IMR-90 (cell line): ENCODE measurements at regions not wholly inside any gene's neighbourhood (a gene's known extent, or its start where the extent isn't known, plus 50 kb on each side); places are given as distances from the start of the nearest gene placed in this dataset.

Experiments used
- ATAC-seq: fragments of 200-7000 bp; cut with Tn5 transposase; 2 replicates; pipeline ENCODE4 v1.9.1; 2020; ENCODE audit warnings: low read depth, mild to moderate bottlenecking, moderate library complexity
- BruUV-seq: library from RNA; stranded (reverse); fragments of 400-500 nt; replicated peaks from 2 replicates; lab custom pipeline; 2021; lab: Mats Ljungman, UMichigan
- CTCF ChIA-PET: fragments of 300-600 bp; formaldehyde crosslinking; extraction: SDS; loops from one replicate; lab custom pipeline; 2021; ENCODE audit warnings: antibody characterized with exemption; lab: Yijun Ruan, JAX
- POLR2A ChIA-PET: fragments of 300-600 bp; sonication (Branson Sonifier 250); formaldehyde crosslinking; loops from one replicate; lab custom pipeline; 2022; ENCODE audit warnings: antibody characterized with exemption; ENCODE audit not compliant: unreplicated experiment; lab: Charles Lee
- DNase-seq: peaks from one replicate; pipeline ENCODE4 v3.0.0; 2013
- H2AFZ ChIP-seq: replicated peaks from 2 replicates; pipeline ENCODE3; 2013; ENCODE audit warnings: low read length, mild to moderate bottlenecking; ENCODE audit not compliant: poor library complexity
- H2AK5ac ChIP-seq: 2 replicates; pipeline ENCODE4 v1.6.1; 2013; ENCODE audit warnings: low read depth, low read length, inconsistent platforms
- H2AK9ac ChIP-seq: replicated peaks from 2 replicates; pipeline ENCODE3; 2013; ENCODE audit warnings: mild to moderate bottlenecking, low read depth, low read length, moderate library complexity; ENCODE audit not compliant: poor library complexity
- H2BK120ac ChIP-seq: 2 replicates; pipeline ENCODE4 v1.6.1; 2013; ENCODE audit warnings: low read depth, low read length, inconsistent platforms
- H2BK15ac ChIP-seq: 3 replicates; pipeline ENCODE4 v1.6.1; 2013; ENCODE audit warnings: low read depth, low read length, inconsistent platforms
- H2BK20ac ChIP-seq: 2 replicates; pipeline ENCODE4 v1.6.1; 2013; ENCODE audit warnings: low read depth, mild to moderate bottlenecking, inconsistent platforms, low read length, moderate library complexity
- H2BK5ac ChIP-seq: 2 replicates; pipeline ENCODE4 v1.6.1; 2013; ENCODE audit warnings: mild to moderate bottlenecking, low read depth, low read length, inconsistent platforms; ENCODE audit not compliant: poor library complexity, severe bottlenecking
- H3K14ac ChIP-seq: replicated peaks from 2 replicates; pipeline ENCODE4 v1.6.1; 2013; ENCODE audit warnings: low read depth, low read length, inconsistent platforms
- H3K18ac ChIP-seq: 2 replicates; pipeline ENCODE4 v1.6.1; 2013; ENCODE audit warnings: low read depth, low read length, control low read depth
- H3K23ac ChIP-seq: 2 replicates; pipeline ENCODE4 v1.6.1; 2013; ENCODE audit warnings: low read depth, low read length, inconsistent platforms
- H3K27ac ChIP-seq: 2 replicates; pipeline ENCODE4 v1.5.1; 2013; ENCODE audit warnings: mild to moderate bottlenecking, control low read depth, low read length; ENCODE audit not compliant: insufficient read depth
- H3K27me3 ChIP-seq: 2 replicates; pipeline ENCODE4 v1.6.1; 2013; ENCODE audit warnings: low read length; ENCODE audit not compliant: control insufficient read depth, insufficient read depth
- H3K36me3 ChIP-seq: 2 replicates; pipeline ENCODE4 v1.6.1; 2013; ENCODE audit warnings: low read length, mixed read lengths; ENCODE audit not compliant: control insufficient read depth, insufficient read depth
- H3K4ac ChIP-seq: 2 replicates; pipeline ENCODE4 v1.6.1; 2013; ENCODE audit warnings: low read depth, low read length, inconsistent platforms
- H3K4me1 ChIP-seq: 2 replicates; pipeline ENCODE4 v1.6.1; 2013; ENCODE audit warnings: low read length, mixed read lengths; ENCODE audit not compliant: control insufficient read depth, insufficient read depth
- H3K4me2 ChIP-seq: 2 replicates; pipeline ENCODE4 v1.6.1; 2013; ENCODE audit warnings: low read depth, mild to moderate bottlenecking, control low read depth, low read length, moderate library complexity
- H3K4me3 ChIP-seq: 2 replicates; pipeline ENCODE4 v1.5.1; 2013; ENCODE audit warnings: low read depth, mild to moderate bottlenecking, control low read depth, low read length, moderate library complexity; ENCODE audit not compliant: insufficient read depth
- H3K56ac ChIP-seq: 2 replicates; pipeline ENCODE4 v1.6.1; 2013; ENCODE audit warnings: low read length, inconsistent platforms; ENCODE audit not compliant: insufficient read depth; ENCODE audit errors: extremely low read depth
- H3K79me1 ChIP-seq, 2 experiments: 2 replicates each; pipeline ENCODE4 v1.6.1; 2013; ENCODE audit warnings: low read length in 2 of 2, inconsistent platforms in 1 of 2, low read depth in 1 of 2
- H3K9ac ChIP-seq: 2 replicates; pipeline ENCODE4 v1.6.1; 2013; ENCODE audit warnings: low read depth, low read length, control low read depth
- H3K9me1 ChIP-seq: 2 replicates; pipeline ENCODE4 v1.6.1; 2013; ENCODE audit warnings: low read length, inconsistent platforms; ENCODE audit not compliant: insufficient read depth
- H3K9me3 ChIP-seq: 2 replicates; pipeline ENCODE4 v1.6.1; 2013; ENCODE audit warnings: low read length; ENCODE audit not compliant: control insufficient read depth, insufficient read depth
- H4K20me1 ChIP-seq: 2 replicates; pipeline ENCODE4 v1.6.1; 2013; ENCODE audit warnings: low read length, inconsistent platforms; ENCODE audit not compliant: insufficient read depth
- H4K5ac ChIP-seq: 2 replicates; pipeline ENCODE4 v1.6.1; 2013; ENCODE audit warnings: mild to moderate bottlenecking, low read depth, low read length, control low read depth
- H4K8ac ChIP-seq, 2 experiments: 2 replicates each; pipeline ENCODE4 v1.6.1; 2013; ENCODE audit warnings: low read depth in 2 of 2, low read length in 2 of 2, control low read depth in 1 of 2, inconsistent platforms in 1 of 2
- H4K91ac ChIP-seq: 2 replicates; pipeline ENCODE4 v1.6.1; 2013; ENCODE audit warnings: low read depth, low read length, inconsistent platforms; ENCODE audit not compliant: insufficient read depth
- BHLHE40 ChIP-seq: fragments of 150-350 bp; IDR thresholded peaks from 2 replicates; pipeline ENCODE4 v1.6.1; 2016; ENCODE audit warnings: mild to moderate bottlenecking, low read depth, low read length
- CEBPB ChIP-seq: IDR thresholded peaks from 2 replicates; pipeline ENCODE4 v1.6.1; 2012; ENCODE audit warnings: low read depth, low read length, improper control_type of control experiment
- MAFK ChIP-seq: IDR thresholded peaks from 2 replicates; pipeline ENCODE4 v1.6.1; 2012; ENCODE audit warnings: low read depth, low read length, improper control_type of control experiment
- MAZ ChIP-seq: IDR thresholded peaks from 2 replicates; pipeline ENCODE4 v1.6.1; 2012; ENCODE audit warnings: low read depth, mild to moderate bottlenecking, low read length, improper control_type of control experiment, moderate library complexity, borderline replicate concordance
- MXI1 ChIP-seq: IDR thresholded peaks from 2 replicates; pipeline ENCODE4 v1.6.1; 2012; ENCODE audit warnings: low read depth, mild to moderate bottlenecking, low read length, moderate library complexity, borderline replicate concordance
- RAD21 ChIP-seq: IDR thresholded peaks from 2 replicates; pipeline ENCODE4 v1.6.1; 2012; ENCODE audit warnings: low read length, improper control_type of control experiment
- RCOR1 ChIP-seq: IDR thresholded peaks from 2 replicates; pipeline ENCODE4 v1.6.1; 2012; ENCODE audit warnings: mild to moderate bottlenecking, low read length, improper control_type of control experiment; ENCODE audit not compliant: insufficient replicate concordance
- SMC3 ChIP-seq: fragments of 150-350 bp; IDR thresholded peaks from 2 replicates; pipeline ENCODE4 v1.6.1; 2016; ENCODE audit warnings: low read depth, mild to moderate bottlenecking, antibody characterized with exemption, low read length, moderate library complexity
- WGBS, 2 experiments: methylation state at CpG; one replicate each; pipeline versions ENCODE4 v1.1.5 to v1.1.7; 2013; ENCODE audit warnings: missing lambda C conversion rate in 2 of 2; ENCODE audit not compliant: insufficient read length in 1 of 2; ENCODE audit errors: extremely low coverage in 2 of 2; 5-methylcytosine and 5-hydroxymethylcytosine counted together
- dilution Hi-C: fragments of 300-500 bp; cut with HindIII; formaldehyde crosslinking; loops from one replicate; pipeline ENCODE4 v1.14.3; 2018; ENCODE audit warnings: low sequenced_read_pairs; ENCODE audit not compliant: unreplicated experiment
- in situ Hi-C: fragments of 300-500 bp; cut with MboI; formaldehyde crosslinking; loops from 3 replicates; pipeline ENCODE4 v1.14.3; 2019; ENCODE audit warnings: low sequenced_read_pairs, inconsistent platforms, mixed read lengths
- intact Hi-C: fragments of 100-400 bp; cut with micrococcal nuclease; formaldehyde crosslinking; loops from 2 replicates; pipeline ENCODE4 v1.10.0; 2022

- no peak overlapping the region for H4K5ac ChIP-seq
- whole genome bisulfite sequencing, 2 experiments: no CpG with 5 or more reads among the region's 3 CpGs
- H3K4me3 ChIP-seq: no peak overlapping the region
- H2AK5ac ChIP-seq: no peak overlapping the region
- POLR2A ChIA-PET: no interaction called here
- H2AFZ ChIP-seq: no peak overlapping the region
- H3K27me3 ChIP-seq: no peaks in the 10 kb centered on the region; the same call in none of the 2 replicates
- no peak overlapping the region for H3K27ac ChIP-seq
- H3K36me3 ChIP-seq: no peaks in the 10 kb centered on the region
- in situ Hi-C loops (no loop called here), intact Hi-C loops (no loop called here), dilution Hi-C loops (no loop called here)
- DNase-seq (no peak), ATAC-seq (no peak)
- H3K79me1 ChIP-seq: no peaks in the 10 kb centered on the region
- BruUV-seq: no TSS peak
- H3K23ac ChIP-seq: no peak overlapping the region
- no peak overlapping the region for H2BK20ac ChIP-seq
- no peak overlapping the region for H3K14ac ChIP-seq
- CTCF ChIA-PET: no interaction called here
- H4K8ac ChIP-seq: no peak overlapping the region
- no peak overlapping the region for H3K4ac ChIP-seq
- no peak overlapping the region for H4K91ac ChIP-seq
- H2BK5ac ChIP-seq: no peak overlapping the region
- H2BK120ac ChIP-seq: no peak overlapping the region
- H3K18ac ChIP-seq: no peak overlapping the region
- no peaks in the 10 kb centered on the region for H3K9me1 ChIP-seq
- no peaks in the 10 kb centered on the region for H4K20me1 ChIP-seq
- H3K9me3 ChIP-seq: no peaks in the 10 kb centered on the region
- H2AK9ac ChIP-seq: no peak overlapping the region
- no peaks in the 10 kb centered on the region for H3K4me1 ChIP-seq
- no peak overlapping the region for H3K4me2 ChIP-seq
- no peak overlapping the region for H2BK15ac ChIP-seq
- no peak overlapping the region for H3K56ac ChIP-seq
- TF ChIP-seq BHLHE40 (no peak), SMC3 (no peak), RCOR1 (no peak), RAD21 (no peak), MXI1 (no peak), MAFK (no peak), CEBPB (no peak), MAZ (no peak)
- H3K9ac ChIP-seq: no peak overlapping the region
These were observed 398.1 kb downstream of the NSUN3 start for GRCh38 chr3:94460931-94461330.
